ENCODE measurements at regions not wholly inside any gene's neighbourhood (a gene's known extent, or its start where the extent isn't known, plus 50 kb on each side); places are given as distances from the start of the nearest gene placed in this dataset.

DNA sequence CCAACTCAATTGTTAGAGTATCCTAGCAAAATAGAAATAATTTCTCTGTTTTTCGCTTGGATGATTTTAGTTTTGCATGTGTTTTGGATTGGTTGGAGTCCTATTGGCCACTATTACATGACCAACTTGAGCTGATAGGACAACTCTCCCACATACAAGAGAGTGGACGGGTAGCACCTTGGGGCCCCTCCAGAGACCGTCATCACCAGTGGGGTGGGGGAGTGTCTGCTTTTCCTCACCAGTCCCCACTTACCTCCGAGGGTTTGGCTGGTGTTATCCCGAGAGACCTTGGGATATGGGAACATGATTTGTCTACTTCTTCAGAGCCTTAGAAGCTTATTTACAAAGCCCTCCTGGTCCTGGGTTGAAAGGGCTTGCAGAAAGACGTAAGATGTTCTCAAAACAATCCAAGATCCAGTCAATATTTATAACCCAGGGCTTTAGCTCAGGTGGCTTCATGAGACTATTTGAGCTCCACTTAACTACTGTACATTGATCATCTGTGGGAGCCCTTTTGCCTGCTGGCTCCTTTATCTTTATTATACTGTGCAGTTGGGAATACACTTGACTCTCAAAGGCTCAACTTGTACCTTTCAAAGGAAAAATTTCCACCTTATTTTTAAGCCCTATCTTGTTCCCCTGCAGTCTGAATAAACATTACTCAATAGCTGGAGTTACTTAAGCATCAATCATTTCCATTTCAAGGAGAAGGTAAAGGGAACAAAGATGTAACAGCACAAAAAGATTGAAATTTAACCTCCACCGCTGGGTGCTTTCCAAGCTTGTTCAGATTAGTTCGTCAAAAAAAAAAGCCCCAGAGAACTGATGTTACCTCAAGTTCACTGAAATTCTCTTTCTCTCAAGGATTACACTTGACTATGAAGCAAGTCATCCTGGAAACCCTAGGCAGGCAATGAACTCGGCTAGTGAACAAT is 119.7 kb downstream of the WDR11 start:
- no peak overlapping the region for H3K4me3 ChIP-seq (ENCODE audit: low read depth, low read length)
- TF ChIP-seq, protein P1, sequence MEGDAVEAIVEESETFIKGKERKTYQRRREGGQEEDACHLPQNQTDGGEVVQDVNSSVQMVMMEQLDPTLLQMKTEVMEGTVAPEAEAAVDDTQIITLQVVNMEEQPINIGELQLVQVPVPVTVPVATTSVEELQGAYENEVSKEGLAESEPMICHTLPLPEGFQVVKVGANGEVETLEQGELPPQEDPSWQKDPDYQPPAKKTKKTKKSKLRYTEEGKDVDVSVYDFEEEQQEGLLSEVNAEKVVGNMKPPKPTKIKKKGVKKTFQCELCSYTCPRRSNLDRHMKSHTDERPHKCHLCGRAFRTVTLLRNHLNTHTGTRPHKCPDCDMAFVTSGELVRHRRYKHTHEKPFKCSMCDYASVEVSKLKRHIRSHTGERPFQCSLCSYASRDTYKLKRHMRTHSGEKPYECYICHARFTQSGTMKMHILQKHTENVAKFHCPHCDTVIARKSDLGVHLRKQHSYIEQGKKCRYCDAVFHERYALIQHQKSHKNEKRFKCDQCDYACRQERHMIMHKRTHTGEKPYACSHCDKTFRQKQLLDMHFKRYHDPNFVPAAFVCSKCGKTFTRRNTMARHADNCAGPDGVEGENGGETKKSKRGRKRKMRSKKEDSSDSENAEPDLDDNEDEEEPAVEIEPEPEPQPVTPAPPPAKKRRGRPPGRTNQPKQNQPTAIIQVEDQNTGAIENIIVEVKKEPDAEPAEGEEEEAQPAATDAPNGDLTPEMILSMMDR (IDR thresholded peaks at IDR 0.05; ENCODE audit: insufficient read depth, low read depth, low read length) = no peak
- no peak for DNase-seq (ENCODE audit: low read depth)

DNA sequence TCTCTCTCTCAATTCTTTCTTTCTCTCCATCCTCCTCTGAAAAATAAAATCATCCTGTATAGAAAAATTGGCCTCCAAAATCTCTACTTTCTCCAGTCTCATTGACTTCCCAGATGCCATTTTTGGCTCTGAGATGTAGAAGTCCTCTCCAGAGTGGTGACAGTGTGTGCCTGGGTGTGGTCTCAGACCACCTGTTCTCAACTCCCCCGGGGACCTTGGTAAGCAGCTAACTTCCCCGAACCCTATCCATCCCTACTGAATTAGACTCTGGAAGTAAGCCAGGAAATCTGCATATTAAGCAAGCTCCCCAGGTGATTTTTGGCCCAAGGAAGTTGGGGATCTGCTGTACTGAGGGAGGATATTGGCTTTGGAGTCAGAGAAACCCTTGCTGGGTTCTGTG is 120.5 kb downstream of the WDR11 start:
- H3K4me3 ChIP-seq (ENCODE audit: low read depth, low read length) = no peak overlapping the region
- DNase-seq (ENCODE audit: low read depth) = no peak
- TF ChIP-seq, protein P1 (IDR thresholded peaks at IDR 0.05; ENCODE audit: insufficient read depth, low read depth, low read length) = no peak

DNA sequence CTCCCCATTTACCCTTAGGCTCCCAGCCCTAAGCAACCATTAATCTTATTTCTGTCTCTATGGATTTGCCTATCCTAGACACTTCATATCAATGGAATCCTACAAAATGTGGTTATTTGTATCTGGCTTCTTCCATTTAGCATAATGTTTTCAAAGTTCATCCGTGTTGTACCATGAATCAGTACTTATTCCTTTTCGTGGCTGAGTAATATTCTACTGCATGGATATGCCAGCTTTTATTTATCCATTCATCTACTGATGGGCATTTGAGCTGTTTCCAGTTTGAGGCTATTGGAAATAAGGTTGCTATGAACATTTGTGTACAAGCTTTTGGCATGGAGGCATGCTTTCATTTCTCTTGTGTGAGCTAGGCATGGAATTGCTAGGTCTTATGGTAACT is 121.1 kb downstream of the WDR11 start:
- DNase-seq (ENCODE audit: low read depth) = no peak

DNA sequence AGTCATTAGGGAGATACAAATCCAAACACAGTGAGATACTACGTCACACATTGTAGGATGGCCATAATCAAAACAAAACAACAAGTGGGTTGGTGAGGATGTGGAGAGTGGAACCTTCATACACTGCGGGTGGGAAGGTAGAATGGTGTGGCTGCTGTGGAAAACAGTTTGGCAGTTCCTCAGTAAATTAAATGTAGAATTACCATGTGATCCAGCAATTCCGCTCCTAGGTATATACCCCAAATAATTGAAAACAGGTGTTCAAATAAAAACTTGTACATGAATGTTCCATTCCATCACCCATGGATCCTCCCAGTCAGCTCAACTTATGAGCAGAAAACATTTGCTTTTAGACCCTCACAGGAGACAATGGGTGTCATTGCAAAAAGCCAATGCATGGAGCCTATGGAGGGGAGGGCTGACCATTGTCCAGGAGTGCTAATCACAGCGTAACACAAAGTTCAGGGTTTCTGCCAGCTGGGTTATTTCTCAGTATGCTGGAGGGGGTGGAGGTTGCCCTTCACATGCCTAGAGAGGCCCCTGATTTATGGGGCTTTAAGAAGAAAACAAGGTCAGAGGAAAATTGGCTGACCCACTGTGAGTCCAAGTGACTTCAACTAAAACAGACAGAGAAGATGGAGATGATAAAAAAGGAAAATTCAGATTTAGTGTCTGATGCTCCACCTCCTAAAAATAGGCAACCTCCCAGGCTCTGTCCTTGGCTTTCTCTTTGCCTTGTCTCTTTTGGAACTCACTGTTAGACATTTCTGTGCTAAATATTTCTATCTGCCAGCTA is 124.1 kb downstream of the WDR11 start:
- H3K4me3 ChIP-seq (ENCODE audit: low read depth, low read length) = no peak overlapping the region
- DNase-seq (ENCODE audit: low read depth) = no peak
- TF ChIP-seq, protein P1 (IDR thresholded peaks at IDR 0.05; ENCODE audit: insufficient read depth, low read depth, low read length) = no peak

More for the DNA sequence above, 121.1 kb downstream of the WDR11 start:
- TF ChIP-seq, protein P1 (IDR thresholded peaks at IDR 0.05; ENCODE audit: insufficient read depth, low read depth, low read length) = no peak
- H3K4me3 ChIP-seq (ENCODE audit: low read depth, low read length) = no peak overlapping the region

DNA sequence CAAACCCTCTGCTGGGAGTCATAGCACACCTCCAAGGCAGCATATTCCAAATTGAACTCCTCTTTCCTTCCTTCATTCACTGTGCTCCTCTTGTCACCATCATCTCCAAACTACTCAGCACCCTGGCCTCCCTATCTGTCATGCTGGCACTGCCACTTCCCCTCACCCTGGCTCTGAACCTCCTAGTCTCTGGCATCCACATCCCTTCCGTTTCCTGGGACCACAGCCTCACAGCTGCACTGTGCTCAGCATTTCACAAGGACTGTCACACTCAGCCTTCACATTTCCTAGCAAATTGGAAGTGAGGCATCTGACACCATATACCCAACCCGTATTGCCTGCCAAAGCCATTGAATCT is 124.7 kb downstream of the WDR11 start:
- TF ChIP-seq, protein P1 (IDR thresholded peaks at IDR 0.05; ENCODE audit: insufficient read depth, low read depth, low read length) = no peak
- no peak overlapping the region for H3K4me3 ChIP-seq (ENCODE audit: low read depth, low read length)
- DNase-seq (ENCODE audit: low read depth) = no peak

DNA sequence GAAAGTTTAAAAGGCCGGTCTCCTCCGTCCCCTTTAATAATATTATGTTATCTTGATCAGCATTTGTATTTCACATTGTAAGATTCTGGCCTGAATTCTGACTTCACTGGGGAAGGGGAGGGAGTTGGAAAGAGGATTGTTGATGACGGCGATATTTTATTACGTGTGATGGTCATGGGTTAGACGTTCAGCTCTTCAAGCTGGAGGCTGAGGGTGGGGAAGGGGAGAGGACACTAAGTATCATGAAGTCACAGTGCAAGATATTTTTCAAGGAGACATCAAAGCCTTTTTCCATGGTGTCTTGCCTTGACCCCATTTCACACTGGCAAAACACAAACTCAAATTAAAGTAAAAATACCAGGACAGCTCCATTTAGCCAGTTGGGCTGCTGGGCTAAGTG is 126.7 kb downstream of the WDR11 start:
- H3K4me3 ChIP-seq (ENCODE audit: low read depth, low read length) = no peak overlapping the region

More for the DNA sequence above, 126.7 kb downstream of the WDR11 start:
- TF ChIP-seq, protein P1 (IDR thresholded peaks at IDR 0.05; ENCODE audit: insufficient read depth, low read depth, low read length) = no peak
- no peak for DNase-seq (ENCODE audit: low read depth)
